GM12878 (cell line): ENCODE measurements at regions not wholly inside any gene's neighbourhood (a gene's known extent, or its start where the extent isn't known, plus 50 kb on each side); places are given as distances from the start of the nearest gene placed in this dataset.

Experiments used
- BCL3 ChIP-seq: IDR thresholded peaks from 2 replicates; pipeline ENCODE4 v1.6.1; 2011; ENCODE audit warnings: borderline replicate concordance, low read depth, mild to moderate bottlenecking, moderate library complexity, low read length; ENCODE audit not compliant: insufficient read depth, poor library complexity, severe bottlenecking
- BCLAF1 ChIP-seq: fragments of 450-650 bp; IDR thresholded peaks from 2 replicates; pipeline ENCODE4 v1.6.1; 2017; ENCODE audit warnings: antibody characterized with exemption, mild to moderate bottlenecking, moderate library complexity
- CEBPB ChIP-seq, 2 experiments: fragments of 150-350 bp in 1 of 2; IDR thresholded peaks; 2 replicates each; pipeline ENCODE4 v1.6.1; 2012 to 2014; ENCODE audit warnings: low read depth in 2 of 2, low read length in 2 of 2, borderline replicate concordance in 1 of 2, inconsistent platforms in 1 of 2
- CEBPZ ChIP-seq: fragments of 150-350 bp; IDR thresholded peaks from 2 replicates; pipeline ENCODE4 v1.6.1; 2016; ENCODE audit warnings: low read depth, low read length
- E2F4 ChIP-seq: IDR thresholded peaks from 2 replicates; pipeline ENCODE4 v1.6.1; 2012; ENCODE audit warnings: low read depth, low read length, improper control_type of control experiment
- IKZF1 ChIP-seq: fragments of 450-650 bp; conservative IDR thresholded peaks from 2 replicates; pipeline ENCODE4 v1.6.1; 2017; ENCODE audit warnings: antibody characterized with exemption, mild to moderate bottlenecking
- IRF4 ChIP-seq: IDR thresholded peaks from 2 replicates; pipeline ENCODE4 v1.6.1; 2011; ENCODE audit warnings: low read depth, low read length
- KLF5 ChIP-seq: fragments of 450-650 bp; IDR thresholded peaks from 2 replicates; pipeline ENCODE4 v1.6.1; 2014; ENCODE audit warnings: mild to moderate bottlenecking; ENCODE audit not compliant: partially characterized antibody
- MXI1 ChIP-seq: fragments of 150-350 bp; IDR thresholded peaks from 2 replicates; pipeline ENCODE4 v1.6.1; 2011; ENCODE audit warnings: low read depth, mild to moderate bottlenecking, inconsistent platforms, low read length, improper control_type of control experiment
- PAX5 ChIP-seq: IDR thresholded peaks from 2 replicates; pipeline ENCODE4 v1.6.1; 2011; ENCODE audit warnings: low read depth, low read length, borderline replicate concordance
- PBX3 ChIP-seq: IDR thresholded peaks from 2 replicates; pipeline ENCODE4 v1.6.1; 2011; ENCODE audit warnings: mild to moderate bottlenecking, low read depth, low read length, moderate library complexity; ENCODE audit not compliant: insufficient replicate concordance
- SMARCA5 ChIP-seq: fragments of 450-650 bp; IDR thresholded peaks from 2 replicates; pipeline ENCODE4 v1.6.1; 2017; ENCODE audit warnings: mild to moderate bottlenecking
- SREBF2 ChIP-seq: IDR thresholded peaks from 2 replicates; pipeline ENCODE4 v1.6.1; 2012; ENCODE audit warnings: mild to moderate bottlenecking, low read length
- TBL1XR1 ChIP-seq: IDR thresholded peaks from 2 replicates; pipeline ENCODE4 v1.6.1; 2012; ENCODE audit warnings: low read depth, low read length, improper control_type of control experiment
- TCF3 ChIP-seq: IDR thresholded peaks from 2 replicates; pipeline ENCODE4 v1.6.1; 2012; ENCODE audit warnings: low read depth, mild to moderate bottlenecking, low read length, borderline replicate concordance; ENCODE audit not compliant: insufficient read depth
- ZNF592 ChIP-seq: fragments of 450-650 bp; IDR thresholded peaks from 2 replicates; pipeline ENCODE4 v1.6.1; 2017; ENCODE audit warnings: mild to moderate bottlenecking, moderate library complexity

- TF ChIP-seq BCL3 (no peak), BCLAF1 (no peak), MXI1 (no peak), IKZF1 (0 out of 2 replicates have a peak, but pooled peaks have one; percentile 20), PAX5 (peak; percentile 36; the same call in 1 of the 2 replicates), TBL1XR1 (0 out of 2 replicates have a peak, but pooled peaks have one; percentile 18), KLF5 (no peak), IRF4 (no peak), SREBF2 (no peak), SMARCA5 (no peak), ZNF592 (no peak), TCF3 (no peak), PBX3 (no peak), CEBPB (IDR thresholded peaks at IDR 0.05; ENCODE audit: borderline replicate concordance in 1 of 2, low read depth in 2 of 2, low read length in 2 of 2) (no peak), CEBPZ (no peak), E2F4 (no peak)
Observed at GRCh38 chr12:24360907-24361306, 411.4 kb upstream of the SOX5 start (continued).
